WTC11 (cell line): ENCODE measurements at regions not wholly inside any gene's neighbourhood (a gene's known extent, or its start where the extent isn't known, plus 50 kb on each side); places are given as distances from the start of the nearest gene placed in this dataset.

Experiments used
- ATAC-seq: fragments of 200-7000 bp; cut with Tn5 transposase; 2 replicates; pipeline ENCODE4 v1.10.0; 2021; ENCODE audit warnings: mild to moderate bottlenecking, moderate library complexity
- CTCF ChIA-PET: fragments of 300-600 bp; sonication (Branson Sonifier 250); formaldehyde crosslinking; loops from one replicate; lab custom pipeline; 2021; ENCODE audit warnings: antibody characterized with exemption; lab: Charles Lee
- POLR2A ChIA-PET: fragments of 350-600 bp; sonication (Branson Sonifier 250); formaldehyde crosslinking; loops from one replicate; lab custom pipeline; 2021; ENCODE audit warnings: antibody characterized with exemption; lab: Charles Lee
- DNase-seq: peaks from one replicate; pipeline ENCODE4 v3.0.0; 2021; ENCODE audit warnings: low spot score
- H3K27ac Mint-ChIP-seq: 2 replicates; pipeline ENCODE4 v1.8.0; 2021; ENCODE audit warnings: mixed read lengths
- H3K27me3 Mint-ChIP-seq: 2 replicates; pipeline ENCODE4 v1.8.0; 2021; ENCODE audit warnings: low read depth, mild to moderate bottlenecking, moderate library complexity, mixed read lengths
- H3K36me3 Mint-ChIP-seq: 2 replicates; pipeline ENCODE4 v1.8.0; 2021; ENCODE audit warnings: mixed read lengths
- H3K4me1 Mint-ChIP-seq: 2 replicates; pipeline ENCODE4 v1.8.0; 2022; ENCODE audit warnings: mixed read lengths
- H3K4me3 Mint-ChIP-seq: 2 replicates; pipeline ENCODE4 v1.8.0; 2021; ENCODE audit warnings: mild to moderate bottlenecking, moderate library complexity, mixed read lengths
- H3K9me3 Mint-ChIP-seq: 2 replicates; pipeline ENCODE4 v1.8.0; 2021; ENCODE audit warnings: mixed read lengths
- ATF1 ChIP-seq: sonication (generic); formaldehyde crosslinking; IDR thresholded peaks from 2 replicates; pipeline ENCODE4 v1.8.1; 2023; ENCODE audit warnings: mild to moderate bottlenecking, moderate library complexity, missing genetic modification reagents
- EMX1 ChIP-seq: fragments of 250-450 bp; sonication (Bioruptor Pico); IDR thresholded peaks from 2 replicates; pipeline ENCODE4 v1.8.0; 2021; ENCODE audit warnings: mild to moderate bottlenecking
- ESRRA ChIP-seq: sonication (generic); formaldehyde crosslinking; IDR thresholded peaks from 2 replicates; pipeline ENCODE4 v1.8.1; 2022; ENCODE audit warnings: mild to moderate bottlenecking, missing genetic modification reagents, borderline replicate concordance
- ETV6 ChIP-seq: sonication (generic); formaldehyde crosslinking; IDR thresholded peaks from 2 replicates; pipeline ENCODE4 v1.8.1; 2022; ENCODE audit warnings: mild to moderate bottlenecking, missing genetic modification reagents
- GTF2I ChIP-seq: fragments of 250-450 bp; sonication (Bioruptor Pico); conservative IDR thresholded peaks from 2 replicates; pipeline ENCODE4 v1.4.0; 2021; ENCODE audit warnings: mild to moderate bottlenecking
- IRF2 ChIP-seq: sonication (generic); formaldehyde crosslinking; IDR thresholded peaks from 2 replicates; pipeline ENCODE4 v1.8.0; 2022; ENCODE audit warnings: low read depth, missing genetic modification reagents, borderline replicate concordance
- NFATC4 ChIP-seq: fragments of 250-450 bp; sonication (Bioruptor Pico); IDR thresholded peaks from 2 replicates; pipeline ENCODE4 v1.9.0; 2021; ENCODE audit warnings: mild to moderate bottlenecking
- SOX15 ChIP-seq: fragments of 250-450 bp; sonication (Bioruptor Pico); IDR thresholded peaks from 2 replicates; pipeline ENCODE4 v1.9.0; 2021; ENCODE audit warnings: mild to moderate bottlenecking
- TEAD1 ChIP-seq: sonication (generic); formaldehyde crosslinking; IDR thresholded peaks from 2 replicates; pipeline ENCODE4 v1.8.0; 2022; ENCODE audit warnings: mild to moderate bottlenecking, missing genetic modification reagents
- TF ChIP-seq, protein P1 (sequence below): sonication (generic); formaldehyde crosslinking; IDR thresholded peaks from 2 replicates; pipeline ENCODE4 v1.8.0; 2023; ENCODE audit warnings: missing genetic modification reagents, mild to moderate bottlenecking, borderline replicate concordance
- TF ChIP-seq, protein P2 (sequence below): fragments of 200-600 bp; IDR thresholded peaks from 2 replicates; pipeline ENCODE4 v1.8.0; 2022; ENCODE audit warnings: antibody characterized with exemption
- TF ChIP-seq, protein P3 (sequence below): sonication (generic); formaldehyde crosslinking; IDR thresholded peaks from 2 replicates; pipeline ENCODE4 v1.8.0; 2022; ENCODE audit warnings: mild to moderate bottlenecking, missing genetic modification reagents
- TF ChIP-seq, protein P4 (sequence below): sonication (generic); formaldehyde crosslinking; IDR thresholded peaks from 2 replicates; pipeline ENCODE4 v1.8.0; 2023; ENCODE audit warnings: mild to moderate bottlenecking, missing genetic modification reagents
- TF ChIP-seq, protein P5 (sequence below): sonication (generic); formaldehyde crosslinking; IDR thresholded peaks from 2 replicates; pipeline ENCODE4 v1.8.0; 2023; ENCODE audit warnings: missing genetic modification reagents

DNA sequence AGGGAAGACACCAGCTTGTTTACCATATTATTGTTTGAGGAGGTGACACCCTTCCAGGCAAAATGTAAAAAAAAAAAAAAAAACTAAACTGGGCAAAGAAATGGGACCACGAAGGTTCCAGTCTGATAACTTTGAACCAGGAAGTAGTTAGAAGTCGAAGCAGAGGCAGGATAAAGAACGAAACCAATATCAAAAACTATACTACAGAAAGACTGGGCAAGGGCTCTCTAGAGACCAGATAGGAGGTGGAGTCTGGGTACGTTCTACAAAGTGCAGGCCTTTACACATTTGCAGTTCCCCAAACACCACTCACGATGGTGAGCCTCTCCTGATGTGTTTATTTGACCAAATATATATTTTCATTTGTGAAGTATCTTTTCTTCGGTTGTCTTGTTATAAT is 125.7 kb upstream of the CDK1 start (continued):
- TF ChIP-seq, protein P1, sequence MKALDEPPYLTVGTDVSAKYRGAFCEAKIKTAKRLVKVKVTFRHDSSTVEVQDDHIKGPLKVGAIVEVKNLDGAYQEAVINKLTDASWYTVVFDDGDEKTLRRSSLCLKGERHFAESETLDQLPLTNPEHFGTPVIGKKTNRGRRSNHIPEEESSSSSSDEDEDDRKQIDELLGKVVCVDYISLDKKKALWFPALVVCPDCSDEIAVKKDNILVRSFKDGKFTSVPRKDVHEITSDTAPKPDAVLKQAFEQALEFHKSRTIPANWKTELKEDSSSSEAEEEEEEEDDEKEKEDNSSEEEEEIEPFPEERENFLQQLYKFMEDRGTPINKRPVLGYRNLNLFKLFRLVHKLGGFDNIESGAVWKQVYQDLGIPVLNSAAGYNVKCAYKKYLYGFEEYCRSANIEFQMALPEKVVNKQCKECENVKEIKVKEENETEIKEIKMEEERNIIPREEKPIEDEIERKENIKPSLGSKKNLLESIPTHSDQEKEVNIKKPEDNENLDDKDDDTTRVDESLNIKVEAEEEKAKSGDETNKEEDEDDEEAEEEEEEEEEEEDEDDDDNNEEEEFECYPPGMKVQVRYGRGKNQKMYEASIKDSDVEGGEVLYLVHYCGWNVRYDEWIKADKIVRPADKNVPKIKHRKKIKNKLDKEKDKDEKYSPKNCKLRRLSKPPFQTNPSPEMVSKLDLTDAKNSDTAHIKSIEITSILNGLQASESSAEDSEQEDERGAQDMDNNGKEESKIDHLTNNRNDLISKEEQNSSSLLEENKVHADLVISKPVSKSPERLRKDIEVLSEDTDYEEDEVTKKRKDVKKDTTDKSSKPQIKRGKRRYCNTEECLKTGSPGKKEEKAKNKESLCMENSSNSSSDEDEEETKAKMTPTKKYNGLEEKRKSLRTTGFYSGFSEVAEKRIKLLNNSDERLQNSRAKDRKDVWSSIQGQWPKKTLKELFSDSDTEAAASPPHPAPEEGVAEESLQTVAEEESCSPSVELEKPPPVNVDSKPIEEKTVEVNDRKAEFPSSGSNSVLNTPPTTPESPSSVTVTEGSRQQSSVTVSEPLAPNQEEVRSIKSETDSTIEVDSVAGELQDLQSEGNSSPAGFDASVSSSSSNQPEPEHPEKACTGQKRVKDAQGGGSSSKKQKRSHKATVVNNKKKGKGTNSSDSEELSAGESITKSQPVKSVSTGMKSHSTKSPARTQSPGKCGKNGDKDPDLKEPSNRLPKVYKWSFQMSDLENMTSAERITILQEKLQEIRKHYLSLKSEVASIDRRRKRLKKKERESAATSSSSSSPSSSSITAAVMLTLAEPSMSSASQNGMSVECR (CRISPR knock-in tag) = no peak
- TF ChIP-seq, protein P2, sequence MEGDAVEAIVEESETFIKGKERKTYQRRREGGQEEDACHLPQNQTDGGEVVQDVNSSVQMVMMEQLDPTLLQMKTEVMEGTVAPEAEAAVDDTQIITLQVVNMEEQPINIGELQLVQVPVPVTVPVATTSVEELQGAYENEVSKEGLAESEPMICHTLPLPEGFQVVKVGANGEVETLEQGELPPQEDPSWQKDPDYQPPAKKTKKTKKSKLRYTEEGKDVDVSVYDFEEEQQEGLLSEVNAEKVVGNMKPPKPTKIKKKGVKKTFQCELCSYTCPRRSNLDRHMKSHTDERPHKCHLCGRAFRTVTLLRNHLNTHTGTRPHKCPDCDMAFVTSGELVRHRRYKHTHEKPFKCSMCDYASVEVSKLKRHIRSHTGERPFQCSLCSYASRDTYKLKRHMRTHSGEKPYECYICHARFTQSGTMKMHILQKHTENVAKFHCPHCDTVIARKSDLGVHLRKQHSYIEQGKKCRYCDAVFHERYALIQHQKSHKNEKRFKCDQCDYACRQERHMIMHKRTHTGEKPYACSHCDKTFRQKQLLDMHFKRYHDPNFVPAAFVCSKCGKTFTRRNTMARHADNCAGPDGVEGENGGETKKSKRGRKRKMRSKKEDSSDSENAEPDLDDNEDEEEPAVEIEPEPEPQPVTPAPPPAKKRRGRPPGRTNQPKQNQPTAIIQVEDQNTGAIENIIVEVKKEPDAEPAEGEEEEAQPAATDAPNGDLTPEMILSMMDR = no peak
- TF ChIP-seq EMX1 (CRISPR knock-in tag) (no peak), NFATC4 (CRISPR knock-in tag) (no peak), ATF1 (CRISPR knock-in tag) (no peak), GTF2I (CRISPR knock-in tag) (no peak), ESRRA (no peak), SOX15 (CRISPR knock-in tag) (no peak), TEAD1 (no peak), ETV6 (CRISPR knock-in tag) (no peak), IRF2 (CRISPR knock-in tag) (no peak)
- TF ChIP-seq, protein P3, sequence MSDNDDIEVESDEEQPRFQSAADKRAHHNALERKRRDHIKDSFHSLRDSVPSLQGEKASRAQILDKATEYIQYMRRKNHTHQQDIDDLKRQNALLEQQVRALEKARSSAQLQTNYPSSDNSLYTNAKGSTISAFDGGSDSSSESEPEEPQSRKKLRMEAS (CRISPR knock-in tag) = no peak
- TF ChIP-seq, protein P4, sequence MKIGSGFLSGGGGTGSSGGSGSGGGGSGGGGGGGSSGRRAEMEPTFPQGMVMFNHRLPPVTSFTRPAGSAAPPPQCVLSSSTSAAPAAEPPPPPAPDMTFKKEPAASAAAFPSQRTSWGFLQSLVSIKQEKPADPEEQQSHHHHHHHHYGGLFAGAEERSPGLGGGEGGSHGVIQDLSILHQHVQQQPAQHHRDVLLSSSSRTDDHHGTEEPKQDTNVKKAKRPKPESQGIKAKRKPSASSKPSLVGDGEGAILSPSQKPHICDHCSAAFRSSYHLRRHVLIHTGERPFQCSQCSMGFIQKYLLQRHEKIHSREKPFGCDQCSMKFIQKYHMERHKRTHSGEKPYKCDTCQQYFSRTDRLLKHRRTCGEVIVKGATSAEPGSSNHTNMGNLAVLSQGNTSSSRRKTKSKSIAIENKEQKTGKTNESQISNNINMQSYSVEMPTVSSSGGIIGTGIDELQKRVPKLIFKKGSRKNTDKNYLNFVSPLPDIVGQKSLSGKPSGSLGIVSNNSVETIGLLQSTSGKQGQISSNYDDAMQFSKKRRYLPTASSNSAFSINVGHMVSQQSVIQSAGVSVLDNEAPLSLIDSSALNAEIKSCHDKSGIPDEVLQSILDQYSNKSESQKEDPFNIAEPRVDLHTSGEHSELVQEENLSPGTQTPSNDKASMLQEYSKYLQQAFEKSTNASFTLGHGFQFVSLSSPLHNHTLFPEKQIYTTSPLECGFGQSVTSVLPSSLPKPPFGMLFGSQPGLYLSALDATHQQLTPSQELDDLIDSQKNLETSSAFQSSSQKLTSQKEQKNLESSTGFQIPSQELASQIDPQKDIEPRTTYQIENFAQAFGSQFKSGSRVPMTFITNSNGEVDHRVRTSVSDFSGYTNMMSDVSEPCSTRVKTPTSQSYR = no peak
- TF ChIP-seq, protein P5, sequence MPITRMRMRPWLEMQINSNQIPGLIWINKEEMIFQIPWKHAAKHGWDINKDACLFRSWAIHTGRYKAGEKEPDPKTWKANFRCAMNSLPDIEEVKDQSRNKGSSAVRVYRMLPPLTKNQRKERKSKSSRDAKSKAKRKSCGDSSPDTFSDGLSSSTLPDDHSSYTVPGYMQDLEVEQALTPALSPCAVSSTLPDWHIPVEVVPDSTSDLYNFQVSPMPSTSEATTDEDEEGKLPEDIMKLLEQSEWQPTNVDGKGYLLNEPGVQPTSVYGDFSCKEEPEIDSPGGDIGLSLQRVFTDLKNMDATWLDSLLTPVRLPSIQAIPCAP (CRISPR knock-in tag) = no peak

DNA sequence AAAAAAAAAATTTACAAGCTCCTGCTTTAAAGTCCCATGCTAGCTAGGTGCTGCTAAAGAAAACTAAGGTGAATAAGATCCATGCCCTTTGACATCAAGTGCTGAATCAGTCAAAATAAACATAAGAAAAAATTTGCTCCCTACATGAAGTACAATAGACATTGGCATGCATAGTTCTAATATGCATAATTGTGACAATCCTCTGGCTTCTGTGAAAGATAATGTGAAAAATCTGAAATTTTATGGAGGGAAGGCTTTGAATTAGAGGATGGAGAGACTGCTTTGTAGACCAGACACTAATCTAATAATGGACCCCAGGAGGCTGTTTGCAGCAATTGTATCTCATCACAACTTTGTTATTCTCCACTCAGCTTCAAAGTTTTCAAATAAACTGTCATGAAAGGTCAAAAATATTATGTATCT is 127.9 kb upstream of the CDK1 start:
- Mint-ChIP-seq H3K36me3 (no peaks in the 10 kb centered on the region), H3K4me1 (peaks cover 31% of the 10 kb centered on the region), H3K27ac (peak overlapping the region; percentile 29), H3K27me3 (no peaks in the 10 kb centered on the region), H3K9me3 (0 out of 2 replicates have a peak, but pooled peaks cover 5% of the 10 kb centered on the region), H3K4me3 (no peak overlapping the region)
- DNase-seq (no peak), ATAC-seq (no peak)
- ChIA-PET POLR2A (interaction anchor here (0.6 to 1.1 kb wide), 2 partner anchors 9 to 806 kb away, joined by 3 to 10 read pairs; no protein-coding TSS in a partner anchor), CTCF (interaction anchor here (0.6 to 3.6 kb wide), 9 partner anchors 13 to 1184 kb away, joined by 3 to 20 read pairs (median 3); no protein-coding TSS in a partner anchor)
- TF ChIP-seq NFATC4 (CRISPR knock-in tag) = no peak
